HG02884 (cell line): ENCODE measurements at regions not wholly inside any gene's neighbourhood (a gene's known extent, or its start where the extent isn't known, plus 50 kb on each side); places are given as distances from the start of the nearest gene placed in this dataset.

Experiments
- ATAC-seq: cut with Tn5 transposase; IDR thresholded peaks from one replicate; pipeline ENCODE4 v1.9.1; 2021; ENCODE audit warnings: mild to moderate bottlenecking, moderate library complexity; ENCODE audit not compliant: unreplicated experiment

GRCh38 chr6:33967966-33968724 lies 164.3 kb upstream of the MLN start:
- no peak for ATAC-seq

- no peak for ATAC-seq
Measured at GRCh38 chr6:33967265-33967767, 163.5 kb upstream of the MLN start.

- ATAC-seq = no peak
Measured at GRCh38 chr6:33966536-33966935, 162.7 kb upstream of the MLN start.

GRCh38 chr6:33965766-33966165 lies 162.0 kb upstream of the MLN start:
- no peak for ATAC-seq

GRCh38 chr6:33964387-33964786 lies 160.6 kb upstream of the MLN start:
- ATAC-seq = no peak

GRCh38 chr6:33963136-33963750 lies 159.4 kb upstream of the MLN start:
- ATAC-seq = no peak

GRCh38 chr6:33962246-33963027 lies 158.6 kb upstream of the MLN start:
- no peak for ATAC-seq

- ATAC-seq = no peak
Measured at GRCh38 chr6:33961691-33962090, 157.9 kb upstream of the MLN start.

- no peak for ATAC-seq
Measured at GRCh38 chr6:33960345-33961313, 156.8 kb upstream of the MLN start.

- ATAC-seq = no peak
Measured at GRCh38 chr6:33959661-33960344, 156.0 kb upstream of the MLN start.

GRCh38 chr6:33959329-33959651 lies 155.5 kb upstream of the MLN start:
- ATAC-seq = no peak

GRCh38 chr6:33958526-33959328 lies 154.9 kb upstream of the MLN start:
- ATAC-seq = no peak

GRCh38 chr6:33957892-33958525 lies 154.2 kb upstream of the MLN start:
- ATAC-seq = no peak

- no peak for ATAC-seq
Measured at GRCh38 chr6:33957131-33957891, 153.5 kb upstream of the MLN start.

GRCh38 chr6:33956206-33956605 lies 152.4 kb upstream of the MLN start:
- ATAC-seq = no peak

- no peak for ATAC-seq
Measured at GRCh38 chr6:33955566-33955965, 151.8 kb upstream of the MLN start.

GRCh38 chr6:33954453-33954852 lies 150.7 kb upstream of the MLN start:
- ATAC-seq = no peak

- ATAC-seq = no peak
Measured at GRCh38 chr6:33953171-33953570, 149.4 kb upstream of the MLN start.
